ENCODE measurements at regions not wholly inside any gene's neighbourhood (a gene's known extent, or its start where the extent isn't known, plus 50 kb on each side); places are given as distances from the start of the nearest gene placed in this dataset.
A peak's percentile ranks its signal among the peaks of the same experiment; 100 is the strongest.

DNA sequence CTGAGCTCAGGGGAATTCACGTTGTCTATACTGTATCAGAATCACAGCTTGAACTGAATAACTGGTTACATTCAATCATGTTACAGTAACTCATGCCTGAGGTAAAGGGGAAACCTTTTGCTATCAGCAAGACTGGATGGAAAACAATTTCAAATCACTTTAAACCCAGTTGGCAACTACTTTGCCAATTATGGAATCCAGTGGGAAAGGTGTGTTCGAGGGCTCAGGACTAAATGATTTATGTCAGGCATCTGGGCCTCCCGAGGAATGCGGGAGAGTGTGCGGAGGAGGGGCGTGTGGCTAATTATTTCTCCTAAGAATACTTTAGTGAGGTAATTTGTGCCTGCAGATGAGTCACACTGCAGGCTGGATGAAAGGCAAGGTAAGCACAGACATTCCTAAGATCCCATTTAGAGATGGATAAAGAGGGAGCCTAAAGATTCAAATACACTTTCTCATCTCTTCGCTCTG lies 100.1 kb downstream of the HRH4 start:
- DNase-seq (ENCODE audit: low spot score) (no peak), ATAC-seq (ENCODE audit: low FRiP score) (peak; percentile 44)
- TF ChIP-seq, protein P1, sequence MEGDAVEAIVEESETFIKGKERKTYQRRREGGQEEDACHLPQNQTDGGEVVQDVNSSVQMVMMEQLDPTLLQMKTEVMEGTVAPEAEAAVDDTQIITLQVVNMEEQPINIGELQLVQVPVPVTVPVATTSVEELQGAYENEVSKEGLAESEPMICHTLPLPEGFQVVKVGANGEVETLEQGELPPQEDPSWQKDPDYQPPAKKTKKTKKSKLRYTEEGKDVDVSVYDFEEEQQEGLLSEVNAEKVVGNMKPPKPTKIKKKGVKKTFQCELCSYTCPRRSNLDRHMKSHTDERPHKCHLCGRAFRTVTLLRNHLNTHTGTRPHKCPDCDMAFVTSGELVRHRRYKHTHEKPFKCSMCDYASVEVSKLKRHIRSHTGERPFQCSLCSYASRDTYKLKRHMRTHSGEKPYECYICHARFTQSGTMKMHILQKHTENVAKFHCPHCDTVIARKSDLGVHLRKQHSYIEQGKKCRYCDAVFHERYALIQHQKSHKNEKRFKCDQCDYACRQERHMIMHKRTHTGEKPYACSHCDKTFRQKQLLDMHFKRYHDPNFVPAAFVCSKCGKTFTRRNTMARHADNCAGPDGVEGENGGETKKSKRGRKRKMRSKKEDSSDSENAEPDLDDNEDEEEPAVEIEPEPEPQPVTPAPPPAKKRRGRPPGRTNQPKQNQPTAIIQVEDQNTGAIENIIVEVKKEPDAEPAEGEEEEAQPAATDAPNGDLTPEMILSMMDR (IDR thresholded peaks at IDR 0.05): no peak

DNA sequence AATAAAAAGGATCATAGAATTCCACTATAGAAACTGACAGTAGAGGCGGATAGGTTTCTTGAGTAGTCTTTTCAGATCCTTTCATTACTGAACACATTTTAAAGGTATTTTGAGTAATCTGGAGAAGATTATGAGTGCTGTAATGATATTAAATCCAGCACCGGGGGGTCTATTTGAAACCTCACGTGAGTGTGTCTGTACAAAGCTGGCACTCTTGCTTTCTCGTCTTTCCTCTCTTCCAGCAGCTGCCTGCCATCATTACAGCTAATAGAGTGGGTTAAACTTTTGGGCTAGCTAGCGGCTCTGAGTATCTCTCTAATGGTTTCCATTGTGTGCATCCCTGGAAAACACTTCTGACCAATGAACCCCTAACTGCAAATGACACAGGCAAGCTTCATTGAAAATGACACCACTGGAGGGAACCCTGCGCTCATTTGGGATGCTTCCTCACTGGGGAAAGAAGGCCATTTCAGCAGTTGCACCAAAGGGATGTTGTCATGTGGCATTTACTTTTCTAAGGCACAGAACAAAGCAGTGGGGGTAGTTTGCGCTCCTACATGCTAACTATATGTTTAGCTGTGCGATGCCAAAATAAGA lies 101.0 kb downstream of the HRH4 start:
- ATAC-seq (ENCODE audit: low FRiP score): no peak
- no peak for DNase-seq (ENCODE audit: low spot score)
- TF ChIP-seq, protein P1 (IDR thresholded peaks at IDR 0.05): no peak

DNA sequence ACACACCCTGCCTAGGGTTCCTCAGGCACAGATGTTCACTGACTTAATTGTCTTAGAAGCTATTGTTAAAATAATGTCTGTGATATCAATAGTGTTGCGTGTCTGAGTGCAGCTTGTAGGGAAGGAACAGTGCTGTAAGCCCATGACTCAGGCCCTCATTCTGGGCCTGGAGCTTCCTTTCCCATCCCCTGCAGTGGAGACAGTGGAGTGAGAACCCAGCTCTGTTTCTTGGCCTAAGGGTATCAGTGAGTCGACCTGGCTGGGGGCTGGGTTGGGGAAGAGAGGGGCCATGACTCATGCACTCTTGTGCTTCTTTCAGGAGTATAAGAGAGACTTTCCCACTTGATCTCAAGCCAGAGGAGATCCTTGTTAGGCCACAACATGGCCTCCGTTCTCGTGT lies 106.8 kb downstream of the HRH4 start:
- ATAC-seq (ENCODE audit: low FRiP score) (no peak), DNase-seq (ENCODE audit: low spot score) (no peak)
- TF ChIP-seq, protein P1 (IDR thresholded peaks at IDR 0.05): no peak

DNA sequence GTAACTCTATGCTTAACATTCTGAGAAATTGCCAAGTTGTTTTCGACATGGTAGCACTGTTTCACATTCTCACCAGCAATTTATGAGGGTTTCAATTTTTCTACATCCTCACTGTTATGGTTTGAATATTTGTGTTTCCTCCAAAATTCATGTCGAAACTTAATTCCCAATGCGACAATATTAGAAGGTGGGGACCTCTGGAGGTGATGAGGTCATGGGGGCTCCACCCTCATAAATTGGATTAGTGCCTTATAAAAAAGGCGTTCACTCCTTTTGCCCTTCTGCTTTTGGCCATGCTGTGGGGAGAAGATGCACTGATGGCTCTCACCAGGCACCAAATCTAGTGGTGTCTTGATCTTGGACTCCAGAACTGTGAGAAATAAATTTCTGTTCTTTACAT lies 110.3 kb downstream of the HRH4 start:
- TF ChIP-seq, protein P1 (IDR thresholded peaks at IDR 0.05): no peak
- ATAC-seq (ENCODE audit: low FRiP score) (no peak), DNase-seq (ENCODE audit: low spot score) (no peak)

DNA sequence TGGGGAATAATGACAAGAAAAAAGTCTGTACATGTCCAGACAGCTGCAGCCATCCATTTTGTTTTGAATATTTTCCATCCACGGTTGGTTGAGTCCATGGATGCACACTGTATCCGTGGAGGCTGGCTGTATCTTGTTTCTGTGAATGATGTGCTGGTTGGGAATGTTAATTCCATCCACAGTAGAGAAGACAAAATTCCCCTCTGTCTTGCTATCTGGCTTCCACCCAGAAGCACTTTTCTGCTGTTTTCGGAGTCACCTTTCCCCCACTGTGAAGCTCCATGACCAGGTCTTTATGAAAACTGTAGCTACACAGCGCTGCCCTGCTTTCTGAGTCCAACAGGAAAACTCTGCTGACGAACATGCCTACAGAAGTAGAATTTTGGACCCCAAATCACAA lies 122.3 kb downstream of the HRH4 start:
- DNase-seq (ENCODE audit: low spot score) (no peak), ATAC-seq (ENCODE audit: low FRiP score) (no peak)
- TF ChIP-seq, protein P1 (IDR thresholded peaks at IDR 0.05): no peak

DNA sequence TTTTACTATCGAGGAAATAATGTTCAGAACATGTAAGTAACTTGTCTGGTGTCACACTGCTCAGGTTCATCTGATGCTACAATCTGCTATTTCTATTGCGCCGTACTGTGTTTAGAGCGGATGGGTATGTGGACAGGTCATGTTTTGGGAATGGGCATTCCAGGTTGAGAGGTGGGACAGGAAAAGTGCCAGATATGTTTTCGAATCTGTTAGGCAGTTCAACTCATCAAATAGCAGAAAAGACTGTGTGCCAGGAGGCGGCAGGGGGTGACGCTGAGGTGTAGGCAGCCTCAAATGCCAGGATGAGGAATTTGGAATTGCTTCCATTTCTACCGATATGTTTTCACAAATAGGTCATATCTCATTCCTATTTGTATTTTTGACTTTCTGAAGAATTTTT lies 123.8 kb downstream of the HRH4 start:
- TF ChIP-seq, protein P1 (IDR thresholded peaks at IDR 0.05): no peak
- no peak for ATAC-seq (ENCODE audit: low FRiP score)

DNA sequence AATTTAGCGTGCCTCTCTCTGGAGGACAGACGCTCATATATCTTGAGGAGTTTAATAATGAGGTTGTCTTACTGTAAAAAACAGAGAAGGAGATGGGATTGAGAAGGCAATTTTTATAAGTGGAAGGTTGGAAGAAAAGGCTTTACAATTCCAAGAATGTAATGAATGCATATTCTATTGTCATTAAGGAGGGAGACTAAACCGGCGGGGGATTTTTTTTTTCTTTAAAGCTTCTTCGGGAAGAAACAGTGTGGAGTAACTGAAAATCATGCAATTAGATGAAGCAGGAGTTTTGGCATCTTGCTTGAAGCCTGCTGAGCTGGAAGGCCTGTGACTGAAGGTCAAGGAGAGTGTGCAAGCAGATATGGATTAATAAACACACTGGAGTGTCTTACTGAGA lies 124.4 kb downstream of the HRH4 start:
- ATAC-seq (ENCODE audit: low FRiP score) (no peak), DNase-seq (ENCODE audit: low spot score) (no peak)

More for the DNA sequence above, 123.8 kb downstream of the HRH4 start:
- no peak for DNase-seq (ENCODE audit: low spot score)

More for the DNA sequence above, 124.4 kb downstream of the HRH4 start:
- TF ChIP-seq, protein P1 (IDR thresholded peaks at IDR 0.05): no peak
